Smooth muscle cell (in vitro differentiated cells): ENCODE measurements at regions not wholly inside any gene's neighbourhood (a gene's known extent, or its start where the extent isn't known, plus 50 kb on each side); places are given as distances from the start of the nearest gene placed in this dataset.

ENCODE experiments used
- DNase-seq: peaks from one replicate; lab custom pipeline; 2025; ENCODE audit not compliant: unreplicated experiment; lab: John Stamatoyannopoulos, UW
- H2AFZ ChIP-seq: fragments of 200-600 bp; sonication (generic); 2 replicates; pipeline ENCODE4 v1.6.0; 2016; ENCODE audit warnings: antibody characterized with exemption, low read depth, mild to moderate bottlenecking
- H3F3A ChIP-seq: fragments of 200-600 bp; sonication (generic); 2 replicates; pipeline ENCODE4 v1.6.0; 2017; ENCODE audit warnings: antibody characterized with exemption, low read depth
- H3K27ac ChIP-seq: fragments of 200-600 bp; sonication (generic); 2 replicates; pipeline ENCODE4 v1.5.1; 2016; ENCODE audit warnings: low read depth, mild to moderate bottlenecking
- H3K27me3 ChIP-seq: fragments of 200-600 bp; sonication (generic); 2 replicates; pipeline ENCODE4 v1.6.1; 2016; ENCODE audit warnings: low read depth, mild to moderate bottlenecking
- H3K36me3 ChIP-seq: fragments of 200-600 bp; sonication (generic); 2 replicates; pipeline ENCODE4 v1.5.1; 2016; ENCODE audit warnings: low read depth
- H3K4me1 ChIP-seq: fragments of 200-600 bp; sonication (generic); 2 replicates; pipeline ENCODE4 v1.5.1; 2016; ENCODE audit warnings: low read depth
- H3K4me2 ChIP-seq: fragments of 200-600 bp; sonication (generic); 2 replicates; pipeline ENCODE4 v1.6.0; 2016; ENCODE audit warnings: mild to moderate bottlenecking
- H3K4me3 ChIP-seq: fragments of 200-600 bp; sonication (generic); 2 replicates; pipeline ENCODE4 v1.5.1; 2016; ENCODE audit warnings: mild to moderate bottlenecking
- H3K79me2 ChIP-seq: fragments of 200-600 bp; sonication (generic); 2 replicates; pipeline ENCODE4 v1.6.0; 2016; ENCODE audit warnings: low read depth, mild to moderate bottlenecking
- H3K9ac ChIP-seq: fragments of 200-600 bp; sonication (generic); 2 replicates; pipeline ENCODE4 v1.6.0; 2016; ENCODE audit warnings: low read depth
- H3K9me3 ChIP-seq: fragments of 200-600 bp; sonication (generic); replicated peaks from 2 replicates; pipeline ENCODE4 v1.5.1; 2016; ENCODE audit warnings: low read depth
- H4K20me1 ChIP-seq: fragments of 200-600 bp; sonication (generic); 2 replicates; pipeline ENCODE4 v1.6.0; 2016; ENCODE audit warnings: low read depth
- WGBS: methylation state at CpG from one replicate; pipeline ENCODE4 v1.1.7; 2016; ENCODE audit warnings: low lambda C conversion rate; 5-methylcytosine and 5-hydroxymethylcytosine counted together
- TF ChIP-seq, protein P1 (sequence below): fragments of 200-600 bp; sonication (generic); IDR thresholded peaks from 2 replicates; pipeline ENCODE4 v1.5.1; 2017; ENCODE audit warnings: borderline replicate concordance, mild to moderate bottlenecking, antibody characterized with exemption; ENCODE audit not compliant: insufficient read depth, poor library complexity, severe bottlenecking

DNA sequence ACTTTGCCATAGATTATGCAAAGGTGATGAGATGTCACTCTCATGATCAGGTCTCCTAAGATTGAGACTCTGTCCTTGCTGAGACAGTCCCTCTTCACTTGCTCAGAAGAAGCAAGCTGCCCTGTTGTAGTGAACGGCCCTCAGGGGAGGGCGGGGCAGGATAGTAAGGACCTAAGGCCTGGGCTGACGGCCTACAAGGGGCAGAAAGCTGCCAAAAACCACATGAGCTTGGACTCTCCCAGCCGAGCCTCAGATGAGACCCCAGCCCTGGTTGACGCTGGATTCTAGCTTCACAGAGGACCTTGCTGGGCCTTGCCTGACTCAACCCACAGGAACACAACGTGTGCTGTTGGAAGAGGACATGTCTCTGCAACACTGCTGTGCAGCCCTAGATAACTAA, 1182.5 kb downstream of the TBC1D22A start:
- Histone ChIP-seq H3K79me2 (no peaks in the 10 kb centered on the region), H3K36me3 (no peaks in the 10 kb centered on the region), H4K20me1 (no peaks in the 10 kb centered on the region), H3K9ac (no peak overlapping the region), H3K9me3 (no peaks in the 10 kb centered on the region), H3K27ac (no peak overlapping the region), H3K27me3 (no peaks in the 10 kb centered on the region), H3K4me2 (no peak overlapping the region), H3K4me1 (no peaks in the 10 kb centered on the region), H3F3A (no peaks in the 10 kb centered on the region), H2AFZ (no peak overlapping the region), H3K4me3 (no peak overlapping the region)
- 81% methylated on average over 6 of the region's 6 CpGs for WGBS
- TF ChIP-seq, protein P1, sequence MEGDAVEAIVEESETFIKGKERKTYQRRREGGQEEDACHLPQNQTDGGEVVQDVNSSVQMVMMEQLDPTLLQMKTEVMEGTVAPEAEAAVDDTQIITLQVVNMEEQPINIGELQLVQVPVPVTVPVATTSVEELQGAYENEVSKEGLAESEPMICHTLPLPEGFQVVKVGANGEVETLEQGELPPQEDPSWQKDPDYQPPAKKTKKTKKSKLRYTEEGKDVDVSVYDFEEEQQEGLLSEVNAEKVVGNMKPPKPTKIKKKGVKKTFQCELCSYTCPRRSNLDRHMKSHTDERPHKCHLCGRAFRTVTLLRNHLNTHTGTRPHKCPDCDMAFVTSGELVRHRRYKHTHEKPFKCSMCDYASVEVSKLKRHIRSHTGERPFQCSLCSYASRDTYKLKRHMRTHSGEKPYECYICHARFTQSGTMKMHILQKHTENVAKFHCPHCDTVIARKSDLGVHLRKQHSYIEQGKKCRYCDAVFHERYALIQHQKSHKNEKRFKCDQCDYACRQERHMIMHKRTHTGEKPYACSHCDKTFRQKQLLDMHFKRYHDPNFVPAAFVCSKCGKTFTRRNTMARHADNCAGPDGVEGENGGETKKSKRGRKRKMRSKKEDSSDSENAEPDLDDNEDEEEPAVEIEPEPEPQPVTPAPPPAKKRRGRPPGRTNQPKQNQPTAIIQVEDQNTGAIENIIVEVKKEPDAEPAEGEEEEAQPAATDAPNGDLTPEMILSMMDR, result no peak
- DNase-seq, result no peak

DNA sequence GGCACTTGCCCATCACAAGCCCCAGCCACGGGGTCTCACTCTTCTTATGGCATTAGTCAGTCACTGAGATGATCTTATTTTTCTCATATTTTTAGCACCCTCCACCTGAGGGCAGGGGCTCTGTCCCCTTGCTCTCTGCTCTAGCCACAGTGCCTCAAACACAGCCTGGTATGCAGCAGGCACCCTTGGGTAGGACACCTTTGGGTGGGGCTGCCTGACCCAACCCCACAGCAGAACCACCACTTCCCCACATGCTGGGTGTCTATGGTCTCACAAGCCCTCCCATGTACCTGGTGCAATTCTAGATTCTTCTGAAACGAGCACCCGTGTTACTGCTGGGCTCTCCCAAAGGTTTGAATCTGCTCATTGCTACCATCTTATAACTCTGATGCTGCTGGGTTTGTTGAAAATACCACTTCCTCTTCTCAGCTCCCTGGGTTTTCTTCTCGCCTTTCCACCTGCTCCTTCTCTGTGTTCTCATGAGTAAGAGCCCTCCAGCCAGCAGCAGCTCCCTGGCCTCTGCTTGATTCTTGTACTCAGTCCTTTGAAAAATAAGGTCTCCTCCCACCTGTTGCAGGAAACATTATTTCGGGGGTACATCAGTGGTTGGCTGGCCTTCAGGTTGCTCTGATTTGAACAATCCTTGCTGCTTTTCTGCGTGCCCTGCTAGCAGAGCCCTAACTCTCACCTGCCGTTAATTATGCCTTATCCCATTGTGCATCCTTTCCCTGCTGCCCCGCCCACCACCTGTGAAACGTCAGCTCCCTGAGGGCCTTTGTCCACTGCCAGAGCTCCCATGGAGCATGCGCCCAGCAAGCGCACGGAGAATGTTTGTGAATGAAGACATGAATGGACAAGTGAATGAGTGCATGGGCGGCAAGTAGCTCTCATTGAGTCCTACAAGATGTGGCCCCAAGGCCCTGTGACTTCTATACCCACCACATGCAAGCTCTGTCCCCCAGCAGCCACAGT, 1181.6 kb downstream of the TBC1D22A start:
- Histone ChIP-seq H2AFZ (no peak overlapping the region), H3K9ac (no peak overlapping the region), H3K79me2 (no peaks in the 10 kb centered on the region), H4K20me1 (no peaks in the 10 kb centered on the region), H3K9me3 (no peaks in the 10 kb centered on the region), H3K4me1 (no peaks in the 10 kb centered on the region), H3K36me3 (no peaks in the 10 kb centered on the region), H3K4me3 (no peak overlapping the region), H3K27me3 (no peaks in the 10 kb centered on the region), H3K27ac (no peak overlapping the region), H3F3A (no peaks in the 10 kb centered on the region), H3K4me2 (no peak overlapping the region)
- WGBS, result 78% methylated on average over 13 of the region's 13 CpGs
- DNase-seq, result no peak
- TF ChIP-seq, protein P1, result no peak

GRCh38 chr22:47940211-47940610, 1177.8 kb downstream of the TBC1D22A start:
- H3K79me2 ChIP-seq, result no peaks in the 10 kb centered on the region
- no peaks in the 10 kb centered on the region for H3K9me3 ChIP-seq
- H3K27me3 ChIP-seq, result no peaks in the 10 kb centered on the region
- DNase-seq, result no peak
- no peak overlapping the region for H3K9ac ChIP-seq
- H2AFZ ChIP-seq, result no peak overlapping the region
- no peak overlapping the region for H3K4me3 ChIP-seq
- 94% methylated on average over 6 of the region's 6 CpGs for WGBS
- no peaks in the 10 kb centered on the region for H3K36me3 ChIP-seq
- TF ChIP-seq, protein P1, result no peak
- H3K4me1 ChIP-seq, result no peaks in the 10 kb centered on the region
- H4K20me1 ChIP-seq, result no peaks in the 10 kb centered on the region
- H3K27ac ChIP-seq, result no peak overlapping the region
- H3F3A ChIP-seq, result no peaks in the 10 kb centered on the region
- H3K4me2 ChIP-seq, result no peak overlapping the region
